Fibroblast of lung (primary cell): ENCODE measurements at regions not wholly inside any gene's neighbourhood (a gene's known extent, or its start where the extent isn't known, plus 50 kb on each side); places are given as distances from the start of the nearest gene placed in this dataset.

ENCODE experiments used
- CTCF ChIP-seq, 2 donors: IDR thresholded peaks in 1 of 2; conservative IDR thresholded peaks in 1 of 2; 1 replicate in 1 of 2; 2 replicates in 1 of 2; pipeline ENCODE4 v1.5.1; 2011 to 2012; ENCODE audit warnings: low read length in 2 of 2, control low read depth in 1 of 2, inconsistent platforms in 1 of 2, low read depth in 1 of 2, mild to moderate bottlenecking in 1 of 2
- EZH2 ChIP-seq: IDR thresholded peaks from 2 replicates; pipeline ENCODE4 v1.5.1; 2012; ENCODE audit warnings: low read length, control low read depth, mild to moderate bottlenecking; ENCODE audit errors: missing control alignments

GRCh38 chr7:106187613-106188350 lies 75.7 kb upstream of the SYPL1 start:
- TF ChIP-seq CTCF (conservative IDR thresholded peaks at IDR 0.05 in 1 of 2, IDR thresholded peaks at IDR 0.05 in 1 of 2; ENCODE audit: low read depth in 1 of 2, low read length in 2 of 2): no peak
- TF ChIP-seq EZH2: no peak
